ENCODE measurements at regions not wholly inside any gene's neighbourhood (a gene's known extent, or its start where the extent isn't known, plus 50 kb on each side); places are given as distances from the start of the nearest gene placed in this dataset.

GRCh38 chr6:23503173-23503572, 622.8 kb upstream of the NRSN1 start:
- Histone ChIP-seq H3K9me3 (ENCODE audit: low read depth) (no peaks in the 10 kb centered on the region), H3K27me3 (no peaks in the 10 kb centered on the region), H3K4me1 (ENCODE audit: insufficient read depth) (no peaks in the 10 kb centered on the region), H3K27ac (no peak overlapping the region), H3K79me2 (no peaks in the 10 kb centered on the region), H3K9me2 (replicated peaks; ENCODE audit: insufficient read depth) (peaks cover 3% of the 10 kb centered on the region), H4K20me1 (ENCODE audit: insufficient read depth, poor library complexity, severe bottlenecking) (no peaks in the 10 kb centered on the region), H3K36me3 (replicated peaks; ENCODE audit: insufficient read depth, low read depth) (no peaks in the 10 kb centered on the region), H3K4me2 (no peak overlapping the region), H3K4me3 (no peak overlapping the region), H2AFZ (no peak overlapping the region)
- DNase-seq (ENCODE audit: low spot score), result no peak
- 21% methylated on average over 1 of the region's 1 CpG for WGBS (ENCODE audit: low lambda C conversion rate, missing lambda C conversion rate)
- no peak for TF ChIP-seq CTCF (IDR thresholded peaks at IDR 0.05; ENCODE audit: poor library complexity)
- no peak for TF ChIP-seq EZH2 (IDR thresholded peaks at IDR 0.05; ENCODE audit: borderline replicate concordance)
- no peak for TF ChIP-seq EZH2phosphoT487 (IDR thresholded peaks at IDR 0.05; ENCODE audit: low read depth, severe bottlenecking, unreplicated experiment)

GRCh38 chr6:23505026-23505425, 621.0 kb upstream of the NRSN1 start:
- no peak overlapping the region for H3K4me3 ChIP-seq
- no peak for DNase-seq (ENCODE audit: low spot score)
- no peak for TF ChIP-seq CTCF (IDR thresholded peaks at IDR 0.05; ENCODE audit: poor library complexity)
- no peak for TF ChIP-seq EZH2phosphoT487 (IDR thresholded peaks at IDR 0.05; ENCODE audit: low read depth, severe bottlenecking, unreplicated experiment)
- TF ChIP-seq EZH2 (IDR thresholded peaks at IDR 0.05; ENCODE audit: borderline replicate concordance), result no peak
- no peaks in the 10 kb centered on the region for H3K9me3 ChIP-seq (ENCODE audit: low read depth)
- H2AFZ ChIP-seq, result no peak overlapping the region
- H3K79me2 ChIP-seq, result no peaks in the 10 kb centered on the region
- no peak overlapping the region for H3K4me2 ChIP-seq
- H4K20me1 ChIP-seq (ENCODE audit: insufficient read depth, poor library complexity, severe bottlenecking), result no peaks in the 10 kb centered on the region
- WGBS (ENCODE audit: low lambda C conversion rate, missing lambda C conversion rate), result 86% methylated on average over 3 of the region's 3 CpGs
- no peak overlapping the region for H3K27ac ChIP-seq
- no peaks in the 10 kb centered on the region for H3K27me3 ChIP-seq
- no peaks in the 10 kb centered on the region for H3K9me2 ChIP-seq (replicated peaks; ENCODE audit: insufficient read depth)
- H3K36me3 ChIP-seq (replicated peaks; ENCODE audit: insufficient read depth, low read depth), result no peaks in the 10 kb centered on the region
- no peaks in the 10 kb centered on the region for H3K4me1 ChIP-seq (ENCODE audit: insufficient read depth)

GRCh38 chr6:23510778-23511510, 615.1 kb upstream of the NRSN1 start:
- no peak overlapping the region for H2AFZ ChIP-seq
- no peaks in the 10 kb centered on the region for H3K9me3 ChIP-seq (ENCODE audit: low read depth)

More at GRCh38 chr6:23510778-23511510, 615.1 kb upstream of the NRSN1 start:
- Histone ChIP-seq H3K9me2 (replicated peaks; ENCODE audit: insufficient read depth) (no peaks in the 10 kb centered on the region), H3K27ac (no peak overlapping the region), H4K20me1 (ENCODE audit: insufficient read depth, poor library complexity, severe bottlenecking) (no peaks in the 10 kb centered on the region), H3K4me2 (no peak overlapping the region), H3K4me1 (ENCODE audit: insufficient read depth) (no peaks in the 10 kb centered on the region), H3K4me3 (no peak overlapping the region), H3K79me2 (no peaks in the 10 kb centered on the region), H3K27me3 (no peaks in the 10 kb centered on the region), H3K36me3 (replicated peaks; ENCODE audit: insufficient read depth, low read depth) (no peaks in the 10 kb centered on the region)
- DNase-seq (ENCODE audit: low spot score), result no peak
- TF ChIP-seq EZH2phosphoT487 (IDR thresholded peaks at IDR 0.05; ENCODE audit: low read depth, severe bottlenecking, unreplicated experiment) (no peak), CTCF (IDR thresholded peaks at IDR 0.05; ENCODE audit: poor library complexity) (no peak), EZH2 (IDR thresholded peaks at IDR 0.05; ENCODE audit: borderline replicate concordance) (no peak)
- 78% methylated on average over 2 of the region's 2 CpGs for WGBS (ENCODE audit: low lambda C conversion rate, missing lambda C conversion rate)
